Left ventricle myocardium inferior (tissue), 1 donor: ENCODE measurements at regions not wholly inside any gene's neighbourhood (a gene's known extent, or its start where the extent isn't known, plus 50 kb on each side); places are given as distances from the start of the nearest gene placed in this dataset.
A peak's percentile ranks its signal among the peaks of the same experiment; 100 is the strongest.

Experiments used
- DNase-seq: peaks from one replicate; pipeline ENCODE4 v3.0.0-alpha.2; 2020
- H3K27ac ChIP-seq: fragments of 200-600 bp; replicated peaks from 2 replicates; pipeline ENCODE4 v1.8.0; 2021
- H3K27me3 ChIP-seq: fragments of 200-600 bp; 2 replicates; pipeline ENCODE4 v1.8.0; 2021; ENCODE audit warnings: low read depth
- H3K36me3 ChIP-seq: fragments of 200-600 bp; 2 replicates; pipeline ENCODE4 v1.8.0; 2021
- H3K4me1 ChIP-seq: fragments of 200-600 bp; 2 replicates; pipeline ENCODE4 v1.8.0; 2021
- H3K4me3 ChIP-seq: fragments of 200-600 bp; 2 replicates; pipeline ENCODE4 v1.8.0; 2021; ENCODE audit warnings: mild to moderate bottlenecking, moderate library complexity
- H3K9me3 ChIP-seq: fragments of 200-600 bp; replicated peaks from 2 replicates; pipeline ENCODE4 v1.8.0; 2021
- CTCF ChIP-seq: fragments of 200-600 bp; IDR thresholded peaks from 2 replicates; pipeline ENCODE4 v1.8.0; 2021; ENCODE audit warnings: antibody characterized with exemption, mild to moderate bottlenecking, borderline replicate concordance
- intact Hi-C: fragments of 100-400 bp; cut with micrococcal nuclease; formaldehyde crosslinking; loops from one replicate; pipeline ENCODE4 v1.11.0; 2022
- donor health status: DM: no; HTN: yes; CAD: no; lungs with severe emphysema.

DNA sequence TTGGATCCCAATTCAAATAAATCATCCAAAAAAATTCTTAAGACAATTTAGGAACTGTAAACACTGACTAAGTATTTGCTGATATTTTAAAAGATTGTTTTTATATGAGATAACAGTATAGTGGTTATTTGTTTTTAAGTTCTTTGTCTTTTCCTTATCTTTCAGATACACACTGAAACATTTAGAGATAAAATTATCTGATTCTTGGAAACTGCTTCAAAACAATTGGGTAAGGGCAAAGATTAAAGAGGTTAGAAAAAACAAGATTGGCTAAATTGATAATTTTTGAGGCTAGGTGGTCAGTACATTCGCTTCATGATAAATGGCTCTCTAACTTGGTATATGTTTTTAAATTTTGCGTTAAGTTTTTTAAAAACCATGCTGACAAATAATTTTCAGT, 117.3 kb downstream of the PSMG1 start:
- Histone ChIP-seq H3K4me1 (peaks cover 31% of the 10 kb centered on the region), H3K36me3 (no peaks in the 10 kb centered on the region), H3K27me3 (no peaks in the 10 kb centered on the region), H3K27ac (peak overlapping the region; percentile 65), H3K9me3 (peaks cover 10% of the 10 kb centered on the region), H3K4me3 (no peak overlapping the region)
- DNase-seq: no peak
- TF ChIP-seq CTCF: no peak
- intact Hi-C loops: no loop called here

- H3K9me3 ChIP-seq: peaks cover 10% of the 10 kb centered on the region
- H3K27me3 ChIP-seq: no peaks in the 10 kb centered on the region
- H3K36me3 ChIP-seq: no peaks in the 10 kb centered on the region
- no peak for DNase-seq
- H3K27ac ChIP-seq: no peak overlapping the region
- intact Hi-C loops: no loop called here
- H3K4me3 ChIP-seq: no peak overlapping the region
- no peak for TF ChIP-seq CTCF
- peaks cover 31% of the 10 kb centered on the region for H3K4me1 ChIP-seq
Measured at GRCh38 chr21:39064325-39065012, 118.8 kb downstream of the PSMG1 start.

GRCh38 chr21:39063517-39063916, 119.7 kb downstream of the PSMG1 start:
- Histone ChIP-seq H3K36me3 (no peaks in the 10 kb centered on the region), H3K9me3 (peaks cover 10% of the 10 kb centered on the region), H3K27ac (no peak overlapping the region), H3K4me3 (no peak overlapping the region), H3K4me1 (peaks cover 30% of the 10 kb centered on the region), H3K27me3 (no peaks in the 10 kb centered on the region)
- intact Hi-C loops: no loop called here
- TF ChIP-seq CTCF: no peak
- DNase-seq: no peak

- intact Hi-C loops: no loop called here
Measured at GRCh38 chr21:39062196-39062595, 121.1 kb downstream of the PSMG1 start.

GRCh38 chr21:39061766-39062165, 121.5 kb downstream of the PSMG1 start:
- Histone ChIP-seq H3K27ac (no peak overlapping the region), H3K9me3 (peaks cover 10% of the 10 kb centered on the region), H3K4me1 (peaks cover 18% of the 10 kb centered on the region), H3K27me3 (no peaks in the 10 kb centered on the region), H3K36me3 (no peaks in the 10 kb centered on the region), H3K4me3 (no peak overlapping the region)
- DNase-seq: no peak
- intact Hi-C loops: no loop called here
- no peak for TF ChIP-seq CTCF

More at GRCh38 chr21:39062196-39062595, 121.1 kb downstream of the PSMG1 start:
- TF ChIP-seq CTCF: no peak
- Histone ChIP-seq H3K4me1 (peaks cover 18% of the 10 kb centered on the region), H3K4me3 (no peak overlapping the region), H3K36me3 (no peaks in the 10 kb centered on the region), H3K27me3 (no peaks in the 10 kb centered on the region), H3K9me3 (peaks cover 10% of the 10 kb centered on the region), H3K27ac (no peak overlapping the region)
- DNase-seq: no peak
